ENCODE measurements at regions not wholly inside any gene's neighbourhood (a gene's known extent, or its start where the extent isn't known, plus 50 kb on each side); places are given as distances from the start of the nearest gene placed in this dataset.

GRCh38 chr13:50523307-50523706 lies 320.2 kb downstream of the DLEU7 start:
- no peak for TF ChIP-seq GATA3 (IDR thresholded peaks at IDR 0.05; ENCODE audit: low read depth, low read length)
- no peak for TF ChIP-seq GATA2 (IDR thresholded peaks at IDR 0.05; ENCODE audit: low read depth, low read length)

All from SH-SY5Y (cell line).